Naive thymus-derived CD4-positive, alpha-beta T cell (primary cell): ENCODE measurements at regions not wholly inside any gene's neighbourhood (a gene's known extent, or its start where the extent isn't known, plus 50 kb on each side); places are given as distances from the start of the nearest gene placed in this dataset.

ENCODE experiments used
- ATAC-seq: fragments of 150-1000 bp; cut with Tn5 transposase; 2 replicates; pipeline ENCODE4 v1.10.0; 2021; ENCODE audit warnings: mild to moderate bottlenecking, moderate library complexity
- CTCF ChIA-PET: fragments of 350-600 bp; sonication (Branson Sonifier 250); formaldehyde crosslinking; loops from one replicate; lab custom pipeline; 2021; ENCODE audit warnings: antibody characterized with exemption; lab: Charles Lee
- POLR2A ChIA-PET: fragments of 350-600 bp; sonication (Branson Sonifier 250); formaldehyde crosslinking; loops from one replicate; lab custom pipeline; 2021; ENCODE audit warnings: antibody characterized with exemption, inconsistent platforms; lab: Charles Lee
- DNase-seq, 9 donors: peaks; one replicate each; pipeline versions ENCODE4 v3.0.0 to v3.0.0-alpha.2; 2020 to 2022; ENCODE audit warnings: mixed read lengths in 1 of 9
- H3K27ac ChIP-seq: one replicate; pipeline ENCODE4 v1.7.0; 2013; ENCODE audit warnings: mild to moderate bottlenecking, low read depth, low read length, moderate library complexity
- H3K27me3 ChIP-seq, 2 donors: one replicate each; pipeline ENCODE4 v1.7.0; 2013; ENCODE audit warnings: low read length in 2 of 2, mild to moderate bottlenecking in 2 of 2, moderate library complexity in 2 of 2; ENCODE audit not compliant: control insufficient read depth in 2 of 2, insufficient read depth in 2 of 2
- H3K36me3 ChIP-seq, 3 experiments: 1 replicate in 2 of 3; 2 replicates in 1 of 3; pipeline ENCODE4 v1.7.0; 2013; ENCODE audit warnings: low read length in 3 of 3, mild to moderate bottlenecking in 3 of 3, moderate library complexity in 1 of 3; ENCODE audit not compliant: insufficient read depth in 3 of 3, control insufficient read depth in 2 of 3
- H3K4me1 ChIP-seq, 2 donors: one replicate each; pipeline ENCODE4 v1.7.0; 2013; ENCODE audit warnings: low read length in 2 of 2, mild to moderate bottlenecking in 2 of 2, moderate library complexity in 1 of 2; ENCODE audit not compliant: control insufficient read depth in 2 of 2, insufficient read depth in 2 of 2
- H3K4me3 ChIP-seq: 2 replicates; pipeline ENCODE4 v1.7.0; 2013; ENCODE audit warnings: mild to moderate bottlenecking, low read length
- H3K9me3 ChIP-seq, 3 experiments: 1 replicate in 2 of 3; 2 replicates in 1 of 3; pipeline ENCODE4 v1.7.0; 2013; ENCODE audit warnings: low read length in 3 of 3; ENCODE audit not compliant: control insufficient read depth in 2 of 3
- H3K27ac Mint-ChIP-seq, 9 donors: one replicate each; pipeline ENCODE4 v1.8.0; 2020 to 2022; ENCODE audit warnings: mixed read lengths in 9 of 9, mild to moderate bottlenecking in 8 of 9, moderate library complexity in 5 of 9, inconsistent platforms in 2 of 9
- H3K27me3 Mint-ChIP-seq, 5 donors: one replicate each; pipeline ENCODE4 v1.8.0; 2021 to 2022; ENCODE audit warnings: mixed read lengths in 5 of 5, mild to moderate bottlenecking in 1 of 5
- H3K36me3 Mint-ChIP-seq, 5 donors: one replicate each; pipeline ENCODE4 v1.8.0; 2020 to 2022; ENCODE audit warnings: mixed read lengths in 5 of 5, mild to moderate bottlenecking in 3 of 5, inconsistent platforms in 1 of 5
- H3K4me1 Mint-ChIP-seq, 7 donors: one replicate each; pipeline ENCODE4 v1.8.0; 2020 to 2022; ENCODE audit warnings: mixed read lengths in 7 of 7, mild to moderate bottlenecking in 3 of 7, inconsistent platforms in 1 of 7
- H3K4me3 Mint-ChIP-seq, 10 donors: one replicate each; pipeline ENCODE4 v1.8.0; 2020 to 2022; ENCODE audit warnings: mild to moderate bottlenecking in 10 of 10, mixed read lengths in 10 of 10, moderate library complexity in 6 of 10, inconsistent platforms in 2 of 10
- H3K9me3 Mint-ChIP-seq, 11 donors: one replicate each; pipeline ENCODE4 v1.8.0; 2020 to 2022; ENCODE audit warnings: mixed read lengths in 11 of 11, mild to moderate bottlenecking in 4 of 11, inconsistent platforms in 1 of 11, moderate library complexity in 1 of 11
- intact Hi-C, 2 donors: fragments of 100-400 bp; cut with micrococcal nuclease; formaldehyde crosslinking; loops; one replicate each; pipeline ENCODE4 v1.15.1; 2023

- Histone ChIP-seq H3K27ac (no peak overlapping the region), H3K36me3 (no peaks in the 10 kb centered on the region), H3K4me1 (no peaks in the 10 kb centered on the region), H3K4me3 (no peak overlapping the region), H3K27me3 (no peaks in the 10 kb centered on the region), H3K9me3 (no peaks in the 10 kb centered on the region)
- CTCF ChIA-PET = no interaction called here
- ATAC-seq (no peak), DNase-seq (no peak)
- H3K36me3 Mint-ChIP-seq = peaks cover 0 to 7% (median 0%) of the 10 kb centered on the region in 5 donors
- intact Hi-C loops = no loop called here
- no peak overlapping the region for H3K4me3 Mint-ChIP-seq
- no peaks in the 10 kb centered on the region for H3K4me1 Mint-ChIP-seq
- POLR2A ChIA-PET = no interaction called here
- H3K9me3 Mint-ChIP-seq = peaks cover 0 to 25% (median 7%) of the 10 kb centered on the region in 11 donors
- H3K27me3 Mint-ChIP-seq = peaks cover 0 to 4% (median 0%) of the 10 kb centered on the region in 5 donors
- H3K27ac Mint-ChIP-seq = no peak overlapping the region
Observed at GRCh38 chr11:115590254-115590653, 86.0 kb upstream of the CADM1 start.

- Histone ChIP-seq H3K4me1 (no peaks in the 10 kb centered on the region), H3K27me3 (no peaks in the 10 kb centered on the region), H3K27ac (no peak overlapping the region), H3K9me3 (no peaks in the 10 kb centered on the region), H3K4me3 (no peak overlapping the region), H3K36me3 (no peaks in the 10 kb centered on the region)
- peak overlapping the region in 1 of 9 donors; percentile 32 for H3K27ac Mint-ChIP-seq
- no peak for DNase-seq
- ChIA-PET CTCF (no interaction called here), POLR2A (no interaction called here)
- H3K27me3 Mint-ChIP-seq = peaks cover 0 to 4% (median 0%) of the 10 kb centered on the region in 5 donors
- peaks cover 0 to 25% (median 7%) of the 10 kb centered on the region in 11 donors for H3K9me3 Mint-ChIP-seq
- H3K4me1 Mint-ChIP-seq = no peaks in the 10 kb centered on the region
- no peak overlapping the region for H3K4me3 Mint-ChIP-seq
- ATAC-seq = no peak
- peaks cover 0 to 7% (median 0%) of the 10 kb centered on the region in 5 donors for H3K36me3 Mint-ChIP-seq
- intact Hi-C loops = no loop called here
Observed at GRCh38 chr11:115587718-115588342, 83.6 kb upstream of the CADM1 start.

- ChIA-PET CTCF (no interaction called here), POLR2A (no interaction called here)
- intact Hi-C loops = no loop called here
- H3K4me1 Mint-ChIP-seq = no peaks in the 10 kb centered on the region
- peaks cover 0 to 7% (median 0%) of the 10 kb centered on the region in 5 donors for H3K36me3 Mint-ChIP-seq
- H3K27me3 Mint-ChIP-seq = peaks cover 0 to 6% (median 4%) of the 10 kb centered on the region in 5 donors
- Histone ChIP-seq H3K4me1 (no peaks in the 10 kb centered on the region), H3K9me3 (no peaks in the 10 kb centered on the region), H3K36me3 (no peaks in the 10 kb centered on the region), H3K27me3 (no peaks in the 10 kb centered on the region), H3K4me3 (no peak overlapping the region), H3K27ac (no peak overlapping the region)
- peaks cover 2 to 17% (median 7%) of the 10 kb centered on the region in 11 donors for H3K9me3 Mint-ChIP-seq
- DNase-seq (no peak), ATAC-seq (no peak)
- no peak overlapping the region for H3K4me3 Mint-ChIP-seq
- H3K27ac Mint-ChIP-seq = no peak overlapping the region
Observed at GRCh38 chr11:115585361-115586024, 81.3 kb upstream of the CADM1 start.

- H3K27me3 Mint-ChIP-seq = peaks cover 0 to 13% (median 0%) of the 10 kb centered on the region in 5 donors
- no peak overlapping the region for H3K4me3 Mint-ChIP-seq
- H3K27ac Mint-ChIP-seq = peak overlapping the region in 1 of 9 donors; percentile 55
- Histone ChIP-seq H3K36me3 (no peaks in the 10 kb centered on the region), H3K4me3 (no peak overlapping the region), H3K9me3 (no peaks in the 10 kb centered on the region), H3K27me3 (no peaks in the 10 kb centered on the region), H3K4me1 (no peaks in the 10 kb centered on the region), H3K27ac (no peak overlapping the region)
- H3K9me3 Mint-ChIP-seq = peaks cover 0 to 6% (median 3%) of the 10 kb centered on the region in 11 donors
- DNase-seq = no peak
- ChIA-PET CTCF (no interaction called here), POLR2A (no interaction called here)
- H3K4me1 Mint-ChIP-seq = no peaks in the 10 kb centered on the region
- no peak for ATAC-seq
- no peaks in the 10 kb centered on the region for H3K36me3 Mint-ChIP-seq
- intact Hi-C loops = no loop called here
Observed at GRCh38 chr11:115581871-115582639, 77.8 kb upstream of the CADM1 start.

GRCh38 chr11:115580927-115581680 is 76.9 kb upstream of the CADM1 start:
- Histone ChIP-seq H3K9me3 (no peaks in the 10 kb centered on the region), H3K36me3 (no peaks in the 10 kb centered on the region), H3K4me3 (no peak overlapping the region), H3K4me1 (no peaks in the 10 kb centered on the region), H3K27ac (no peak overlapping the region), H3K27me3 (no peaks in the 10 kb centered on the region)
- Mint-ChIP-seq H3K36me3 (no peaks in the 10 kb centered on the region), H3K27ac (no peak overlapping the region), H3K9me3 (peaks cover 0 to 7% (median 2%) of the 10 kb centered on the region in 11 donors), H3K4me3 (no peak overlapping the region), H3K4me1 (no peaks in the 10 kb centered on the region), H3K27me3 (peaks cover 0 to 14% (median 0%) of the 10 kb centered on the region in 5 donors)
- POLR2A ChIA-PET = no interaction called here
- no peak for ATAC-seq
- CTCF ChIA-PET = no interaction called here
- DNase-seq = no peak
- intact Hi-C loops = no loop called here

GRCh38 chr11:115580416-115580815 is 76.2 kb upstream of the CADM1 start:
- no peak for ATAC-seq
- POLR2A ChIA-PET = no interaction called here
- Histone ChIP-seq H3K27ac (no peak overlapping the region), H3K4me1 (no peaks in the 10 kb centered on the region), H3K36me3 (no peaks in the 10 kb centered on the region), H3K4me3 (no peak overlapping the region), H3K27me3 (no peaks in the 10 kb centered on the region), H3K9me3 (no peaks in the 10 kb centered on the region)
- H3K27ac Mint-ChIP-seq = no peak overlapping the region
- no peaks in the 10 kb centered on the region for H3K36me3 Mint-ChIP-seq
- H3K9me3 Mint-ChIP-seq = peaks cover 0 to 7% (median 2%) of the 10 kb centered on the region in 11 donors
- intact Hi-C loops = no loop called here
- no peak overlapping the region for H3K4me3 Mint-ChIP-seq
- CTCF ChIA-PET = no interaction called here
- no peaks in the 10 kb centered on the region for H3K4me1 Mint-ChIP-seq
- no peak for DNase-seq
- peaks cover 0 to 14% (median 0%) of the 10 kb centered on the region in 5 donors for H3K27me3 Mint-ChIP-seq
